RWPE1 (cell line): ENCODE measurements at regions not wholly inside any gene's neighbourhood (a gene's known extent, or its start where the extent isn't known, plus 50 kb on each side); places are given as distances from the start of the nearest gene placed in this dataset.
A peak's percentile ranks its signal among the peaks of the same experiment; 100 is the strongest.

Experiments used
- CTCF ChIA-PET: fragments of 350-600 bp; sonication (Branson Sonifier 250); formaldehyde crosslinking; extraction: SDS; loops from one replicate; lab custom pipeline; 2021; lab: Yijun Ruan, JAX
- POLR2A ChIA-PET: fragments of 400-600 bp; formaldehyde crosslinking; extraction: SDS; loops from one replicate; lab custom pipeline; 2020; ENCODE audit warnings: antibody characterized with exemption; ENCODE audit not compliant: low non-redundant PET; lab: Yijun Ruan, JAX
- DNase-seq: peaks from one replicate; pipeline ENCODE4 v3.0.0; 2012; ENCODE audit warnings: low spot score
- H3K27ac ChIP-seq: fragments of 450-650 bp; 2 replicates; pipeline ENCODE4 v1.5.1; 2017
- CTCF ChIP-seq: fragments of 450-650 bp; conservative IDR thresholded peaks from 2 replicates; pipeline ENCODE4 v1.5.1; 2017; ENCODE audit warnings: low read depth, mild to moderate bottlenecking

- ChIA-PET CTCF (no interaction called here), POLR2A (no interaction called here)
- no peak for DNase-seq
- H3K27ac ChIP-seq: no peak overlapping the region
- TF ChIP-seq CTCF: no peak
These were observed 54.1 kb downstream of the MAFB start for GRCh38 chr20:40634891-40635290.

GRCh38 chr20:40633123-40633850 is 55.7 kb downstream of the MAFB start:
- no peak overlapping the region for H3K27ac ChIP-seq
- no peak for TF ChIP-seq CTCF
- CTCF ChIA-PET: interaction anchor here (0.9 to 1.5 kb wide), 3 partner anchors 23 to 57 kb away, joined by 3 to 5 read pairs (median 3); no protein-coding TSS in a partner anchor
- POLR2A ChIA-PET: no interaction called here
- DNase-seq: no peak

- no peak overlapping the region for H3K27ac ChIP-seq
- DNase-seq: no peak
- ChIA-PET POLR2A (no interaction called here), CTCF (interaction anchor here (0.6 to 1.5 kb wide), 5 partner anchors 24 to 1224 kb away, joined by 3 to 6 read pairs (median 5); no protein-coding TSS in a partner anchor)
- TF ChIP-seq CTCF: no peak
These were observed 56.6 kb downstream of the MAFB start for GRCh38 chr20:40632346-40632976.

GRCh38 chr20:40631119-40631631 is 57.9 kb downstream of the MAFB start:
- no peak for TF ChIP-seq CTCF
- CTCF ChIA-PET: no interaction called here
- POLR2A ChIA-PET: no interaction called here
- peak overlapping the region; percentile 19 for H3K27ac ChIP-seq
- DNase-seq: peak; percentile 67

- POLR2A ChIA-PET: no interaction called here
- CTCF ChIA-PET: interaction anchor here (1.1 kb wide), 1 partner anchor 59 kb away, joined by 5 read pairs; no protein-coding TSS in a partner anchor
- peak overlapping the region; percentile 19; the same call in 1 of the 2 replicates for H3K27ac ChIP-seq
- DNase-seq: no peak
- no peak for TF ChIP-seq CTCF
These were observed 58.3 kb downstream of the MAFB start for GRCh38 chr20:40630713-40631112.

GRCh38 chr20:40630099-40630498 is 58.9 kb downstream of the MAFB start:
- ChIA-PET CTCF (interaction anchor here (0.5 to 1.1 kb wide), 3 partner anchors 60 to 1935 kb away, joined by 3 to 5 read pairs (median 4); no protein-coding TSS in a partner anchor), POLR2A (no interaction called here)
- no peak overlapping the region for H3K27ac ChIP-seq
- no peak for TF ChIP-seq CTCF
- no peak for DNase-seq
